Superior temporal gyrus (tissue), 1 donor: ENCODE measurements at regions not wholly inside any gene's neighbourhood (a gene's known extent, or its start where the extent isn't known, plus 50 kb on each side); places are given as distances from the start of the nearest gene placed in this dataset.

Experiments
- DNase-seq: peaks from one replicate; pipeline ENCODE4 v3.0.0-alpha.2; 2016; ENCODE audit errors: extremely low spot score

DNA sequence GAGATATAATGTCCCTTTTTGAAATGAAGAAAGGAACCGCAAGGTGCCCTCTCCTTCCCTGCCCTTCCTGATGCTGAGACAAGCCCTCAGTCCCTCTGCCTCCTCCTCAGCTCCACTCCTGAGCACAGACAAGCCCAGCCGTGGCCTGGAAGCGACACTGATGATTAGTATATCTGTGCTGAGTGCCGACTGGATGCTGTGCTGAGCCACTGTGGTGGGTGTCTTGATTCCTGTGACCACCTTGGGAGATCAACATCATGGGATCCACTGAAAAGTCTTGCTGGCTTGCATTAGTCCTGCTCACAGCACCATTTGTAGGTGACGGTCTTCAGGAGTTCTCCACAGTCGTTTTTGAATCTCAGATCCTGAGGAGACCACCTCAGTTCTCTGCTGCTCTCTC, 59.5 kb upstream of the HGFAC start:
- DNase-seq = no peak

DNA sequence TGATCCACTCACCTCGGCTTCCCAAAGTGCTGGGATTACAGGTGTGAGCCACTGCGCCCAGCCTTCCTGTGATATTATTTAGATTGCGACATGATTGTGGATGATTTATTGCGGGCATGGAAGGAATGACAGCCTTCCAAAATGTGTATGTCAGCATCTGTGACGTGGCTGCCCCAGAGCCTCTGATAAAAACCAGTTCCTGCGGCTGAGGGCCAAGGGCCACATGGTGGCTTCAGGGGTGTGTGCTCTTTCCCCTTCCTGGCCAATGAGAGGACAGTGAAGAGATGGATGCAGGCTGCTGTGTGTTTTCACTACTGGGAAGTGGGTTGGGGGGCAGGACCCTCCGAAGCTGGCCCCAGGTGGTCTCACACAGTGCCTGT, 57.4 kb upstream of the HGFAC start:
- no peak for DNase-seq

DNA sequence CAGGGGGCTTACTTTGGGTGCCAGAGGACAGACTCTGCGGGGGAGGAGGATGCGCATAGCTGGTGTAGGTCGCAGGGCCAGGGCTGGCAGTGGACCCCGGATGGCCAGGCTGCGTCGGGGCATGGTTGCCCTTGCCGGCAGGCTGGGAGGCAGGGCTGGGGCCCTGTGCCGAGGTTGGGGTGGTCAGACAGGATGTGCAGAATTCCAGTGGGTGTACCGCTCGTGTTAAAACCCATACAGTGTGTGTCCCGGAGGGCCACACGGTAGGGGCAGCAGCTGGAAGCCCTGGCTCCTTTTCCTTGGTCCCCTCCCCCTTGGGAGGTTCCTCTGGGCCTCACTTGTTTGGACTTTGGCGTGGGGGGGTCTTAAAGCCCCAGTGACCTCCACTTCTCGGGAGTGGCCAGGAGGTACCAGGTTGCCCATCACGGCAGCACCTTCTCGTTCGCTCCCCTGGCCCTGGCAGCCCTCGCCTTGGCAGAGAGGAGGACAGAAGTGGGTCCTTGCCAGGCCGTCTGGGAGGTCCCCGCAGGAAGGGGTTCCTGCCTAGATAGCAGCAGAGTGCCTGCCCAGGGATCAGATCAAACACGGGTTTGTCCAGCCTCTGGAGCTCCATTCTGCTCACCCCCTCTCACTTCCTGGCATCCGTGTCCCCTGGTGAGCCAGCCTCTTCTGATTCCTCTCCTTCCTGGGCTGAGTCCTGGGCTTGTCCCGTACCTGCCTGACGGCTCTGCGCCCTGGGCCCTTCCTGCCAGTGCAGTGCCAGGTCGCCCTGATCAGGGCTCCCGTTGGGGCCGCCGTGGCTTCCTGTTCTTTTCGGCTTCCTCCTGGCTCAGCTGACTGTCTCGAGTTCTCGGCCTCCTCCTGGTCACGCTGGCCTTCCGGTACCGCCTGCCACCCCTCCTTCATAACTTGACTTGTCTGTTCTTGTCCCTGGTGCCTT, 56.7 kb upstream of the HGFAC start:
- no peak for DNase-seq

DNA sequence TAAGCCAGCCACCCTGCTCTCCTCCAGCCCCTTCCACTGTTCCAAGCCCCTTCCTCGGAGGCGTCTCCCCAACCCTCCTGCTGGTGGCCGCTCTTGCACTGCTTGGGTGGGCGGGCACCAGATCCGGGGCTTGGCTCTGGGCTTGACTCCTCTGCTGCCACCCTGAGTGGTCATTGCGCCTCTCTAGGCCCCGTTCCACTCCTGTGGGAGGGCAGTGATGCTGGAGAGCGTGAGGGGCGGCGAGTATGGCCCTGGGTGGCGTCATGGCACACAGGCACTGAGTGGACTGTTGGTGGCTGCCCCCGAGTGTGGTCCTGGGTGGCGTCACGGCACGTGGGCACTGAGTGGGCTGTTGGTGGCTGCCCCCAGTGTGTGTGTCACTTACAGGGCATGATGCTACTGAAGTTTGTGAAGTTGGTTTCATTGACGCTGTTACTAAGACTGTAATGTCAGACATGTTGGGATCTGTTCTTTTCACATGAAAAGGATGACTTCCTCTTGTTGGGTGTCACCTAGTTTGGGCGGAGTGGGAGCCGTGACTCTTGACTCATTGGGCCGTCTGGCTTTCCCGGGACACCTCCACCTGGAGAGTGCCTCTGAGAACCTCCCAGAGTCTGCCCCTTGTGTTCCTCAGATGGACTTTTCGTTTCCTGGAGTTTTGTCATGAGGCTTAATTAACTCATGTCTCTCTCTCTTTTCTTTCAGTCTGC, 55.9 kb upstream of the HGFAC start:
- DNase-seq = no peak

DNA sequence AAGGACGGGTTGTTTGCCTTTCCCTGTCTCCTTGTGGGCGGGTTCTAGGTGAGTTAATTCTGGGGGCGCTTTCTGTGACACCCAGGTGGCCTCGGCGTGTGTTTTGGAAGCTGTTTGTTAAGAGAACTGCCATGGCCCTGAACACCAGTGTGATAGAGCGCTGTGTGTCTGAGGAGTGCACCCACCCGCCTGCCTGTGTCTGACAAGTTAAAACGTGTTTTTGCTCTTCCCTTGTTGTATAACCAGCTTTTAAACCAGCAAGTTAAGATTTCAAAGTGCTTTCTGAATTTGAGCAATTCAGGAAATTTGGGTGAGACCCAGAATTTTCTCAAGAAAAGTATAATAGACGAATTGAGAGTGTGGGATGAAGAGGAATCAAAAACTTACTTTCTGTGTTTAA, 55.2 kb upstream of the HGFAC start:
- DNase-seq = no peak

DNA sequence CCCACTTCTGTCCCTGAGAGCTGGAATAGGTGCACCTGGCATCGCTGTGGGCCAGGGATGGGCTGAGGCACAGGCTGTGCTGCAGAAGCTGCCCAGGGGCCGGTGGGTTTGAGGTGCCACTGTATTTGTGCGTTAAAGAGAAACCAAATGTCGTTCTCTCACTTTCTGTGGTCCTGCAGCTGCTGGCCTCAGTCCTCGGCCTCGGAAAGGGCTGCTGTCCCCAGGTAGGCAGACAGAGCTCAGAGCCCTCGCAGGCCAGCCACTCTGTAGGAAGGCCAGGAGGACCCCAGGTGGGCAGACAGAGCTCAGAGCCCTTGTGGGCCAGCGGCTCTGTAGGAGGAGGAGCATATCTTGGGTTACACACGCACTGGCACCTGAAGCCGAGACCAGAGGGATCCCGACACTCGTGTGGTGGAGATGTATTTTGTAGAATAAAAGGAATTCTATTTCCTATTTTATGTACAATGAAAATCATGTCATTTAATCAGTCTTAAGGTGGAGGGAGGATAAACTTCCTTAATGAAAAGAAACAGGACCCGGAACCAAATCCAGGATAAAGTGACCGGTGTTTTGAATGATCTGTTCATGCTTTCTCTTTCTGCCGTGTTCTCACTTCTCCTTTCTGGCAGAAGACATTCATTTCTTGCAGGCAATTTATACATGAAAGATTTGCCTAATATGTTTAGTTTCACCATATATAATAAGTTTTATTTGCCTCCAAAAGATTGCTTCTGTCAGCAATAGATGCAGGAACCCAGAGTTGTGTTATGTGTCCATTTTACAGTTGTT, 54.4 kb upstream of the HGFAC start:
- DNase-seq = no peak

DNA sequence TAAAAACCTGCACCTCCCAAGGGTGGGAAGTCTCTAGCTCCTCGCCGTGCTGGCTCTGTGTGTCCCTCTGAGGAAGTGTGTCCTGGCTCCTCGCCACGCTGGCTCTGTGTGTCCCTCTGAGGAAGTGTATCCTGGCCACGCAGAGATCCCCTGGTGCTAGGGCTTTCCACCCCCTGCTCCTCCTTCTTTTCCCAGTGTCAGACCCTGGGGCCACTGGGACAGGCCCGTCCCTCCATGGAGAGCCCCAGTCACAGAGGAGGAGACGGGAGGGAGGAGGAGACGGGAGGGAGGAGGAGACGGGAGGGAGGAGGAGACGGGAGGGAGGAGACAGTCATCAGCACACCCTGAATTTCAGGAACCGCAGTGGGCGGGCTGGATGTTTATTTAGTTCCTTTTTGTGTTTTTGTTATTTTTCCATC, 53.8 kb upstream of the HGFAC start:
- DNase-seq = peak; percentile 66

DNA sequence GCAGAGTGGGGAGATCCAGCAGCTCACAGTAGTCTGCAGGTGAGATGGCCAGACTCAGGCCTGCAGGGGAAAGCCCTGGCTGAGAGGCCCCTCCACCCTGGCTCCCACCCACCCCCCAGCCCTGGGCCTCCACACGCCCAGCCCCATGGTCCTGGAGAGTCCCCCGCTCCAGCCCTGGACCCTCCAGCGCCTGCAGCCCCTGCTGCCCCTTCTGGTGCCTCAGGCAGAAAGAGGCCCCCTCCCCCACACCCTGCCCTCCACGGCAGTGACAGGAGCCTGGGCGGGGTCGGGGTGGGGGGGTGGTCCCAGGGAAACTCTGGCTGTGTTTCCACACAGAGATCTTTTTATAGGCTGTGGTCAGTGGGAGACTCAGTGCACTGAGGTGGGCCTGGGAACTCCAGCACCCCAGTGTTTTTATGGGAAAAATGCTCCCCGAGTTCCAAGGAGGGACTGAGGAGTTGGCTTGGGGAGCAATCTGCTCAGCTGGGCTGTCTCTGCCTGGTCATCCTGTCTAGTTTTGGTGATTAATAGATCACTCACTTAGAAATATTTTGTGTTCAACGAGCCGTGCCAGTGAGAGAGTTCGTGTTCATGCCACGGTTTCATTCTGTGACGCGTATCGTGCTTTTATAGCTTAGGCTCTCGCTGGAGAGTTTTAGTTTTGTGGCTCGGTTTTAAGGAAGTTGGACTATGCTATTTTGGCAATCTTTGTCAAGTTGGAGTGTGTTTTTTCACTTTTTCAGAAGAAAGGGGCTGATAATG, 53.1 kb upstream of the HGFAC start:
- no peak for DNase-seq

DNA sequence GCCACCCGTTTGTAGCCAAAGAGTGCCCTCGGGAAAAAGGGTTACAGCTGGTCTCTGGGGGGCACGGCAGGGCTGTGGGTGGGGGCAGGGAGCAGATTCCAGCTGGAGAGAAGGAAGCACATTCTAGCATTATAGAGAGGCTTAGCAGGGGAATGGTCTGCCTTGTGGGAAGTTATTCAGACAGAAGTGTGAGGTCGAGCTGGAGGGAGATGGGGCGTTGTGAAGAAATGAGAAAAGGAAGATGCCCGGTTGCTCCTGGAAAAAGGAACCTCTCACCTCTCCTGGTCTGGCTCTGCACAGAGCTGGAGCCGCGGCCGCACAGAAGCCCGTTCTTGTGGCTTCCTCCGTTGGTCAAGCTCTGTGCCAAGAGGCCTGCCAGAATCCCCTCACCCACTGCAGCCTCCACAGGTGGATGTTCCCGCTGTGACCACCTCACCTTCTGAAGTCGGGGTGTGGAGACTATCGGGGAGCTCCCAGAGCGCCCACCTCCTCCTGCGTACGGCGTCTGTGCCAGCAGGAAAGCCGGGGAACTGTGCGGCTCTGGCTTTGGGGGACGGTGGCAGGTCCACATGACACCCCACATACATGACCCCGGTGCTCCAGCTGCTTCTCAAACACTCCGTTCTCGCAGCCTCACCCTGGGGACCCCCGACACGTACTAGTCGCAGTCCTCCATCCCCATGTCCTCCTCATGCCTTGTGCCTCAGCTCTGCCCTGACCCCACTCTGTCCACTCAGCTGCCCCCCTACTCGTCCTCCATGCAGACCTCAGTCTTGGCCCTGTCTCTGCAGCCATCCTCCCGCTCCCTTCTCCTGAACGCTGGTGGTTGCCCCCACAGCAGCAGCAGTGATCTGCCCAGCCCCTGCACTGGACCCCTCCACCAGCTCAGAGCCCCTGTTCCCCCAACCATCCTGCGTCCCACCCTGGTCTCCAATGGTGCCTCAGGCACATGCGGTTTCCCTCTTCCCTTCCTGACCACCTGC, 52.2 kb upstream of the HGFAC start:
- no peak for DNase-seq

DNA sequence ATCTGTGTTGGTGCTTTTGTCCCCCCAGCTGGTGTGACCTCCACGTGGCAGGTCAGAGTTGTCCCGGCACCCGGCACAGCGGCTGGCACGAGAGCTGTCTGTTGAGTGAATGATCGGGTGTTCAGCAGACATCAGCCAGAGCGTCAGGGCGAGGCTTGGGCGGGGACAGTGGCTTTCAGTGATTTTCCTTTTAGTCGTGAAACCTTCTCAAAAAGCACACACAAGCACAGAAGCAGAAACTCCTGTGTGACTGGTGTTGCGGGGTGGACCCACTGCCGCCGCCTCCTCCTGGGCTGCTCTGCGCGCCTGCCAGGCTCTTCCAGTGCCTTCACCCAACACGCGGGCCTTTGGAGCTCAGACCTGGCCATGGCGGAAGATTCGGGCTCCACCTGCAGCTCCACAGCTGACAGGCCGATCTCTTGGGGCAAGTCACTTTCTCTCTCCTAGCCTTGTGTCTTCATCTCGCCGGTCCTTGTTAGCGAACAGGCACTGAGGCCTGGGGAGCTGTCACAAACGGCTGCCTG, 51.4 kb upstream of the HGFAC start:
- no peak for DNase-seq

DNA sequence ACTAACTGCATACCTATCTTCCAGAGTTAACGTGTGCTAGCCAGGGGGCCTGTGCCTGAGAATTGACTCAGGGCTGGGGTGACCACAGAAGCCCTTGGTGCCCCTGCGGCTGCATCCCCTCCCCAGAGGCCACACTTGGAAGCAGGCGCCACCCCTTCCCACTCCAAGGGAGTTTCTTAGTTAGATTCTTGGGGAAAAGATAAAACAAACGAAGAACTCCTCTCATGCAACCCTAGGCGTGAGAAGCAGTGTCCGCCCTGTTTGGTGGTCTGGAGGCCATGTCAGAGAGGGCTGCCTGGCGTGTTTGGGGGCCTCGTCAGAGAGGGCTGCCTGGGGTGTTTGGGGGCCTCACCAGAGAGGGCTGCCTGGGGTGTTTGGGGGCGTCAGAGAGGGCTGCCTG, 50.3 kb upstream of the HGFAC start:
- DNase-seq = no peak
